Erythroblast (primary cell): ENCODE measurements at regions not wholly inside any gene's neighbourhood (a gene's known extent, or its start where the extent isn't known, plus 50 kb on each side); places are given as distances from the start of the nearest gene placed in this dataset.

Experiments used
- GATA1 ChIP-seq: IDR thresholded peaks from 2 replicates; pipeline ENCODE4 v1.6.1; 2011; ENCODE audit warnings: low read depth, mild to moderate bottlenecking, control low read depth, low read length, moderate library complexity
- POLR2A ChIP-seq: IDR thresholded peaks from 2 replicates; pipeline ENCODE4 v1.6.1; 2011; ENCODE audit warnings: mild to moderate bottlenecking, low read length

DNA sequence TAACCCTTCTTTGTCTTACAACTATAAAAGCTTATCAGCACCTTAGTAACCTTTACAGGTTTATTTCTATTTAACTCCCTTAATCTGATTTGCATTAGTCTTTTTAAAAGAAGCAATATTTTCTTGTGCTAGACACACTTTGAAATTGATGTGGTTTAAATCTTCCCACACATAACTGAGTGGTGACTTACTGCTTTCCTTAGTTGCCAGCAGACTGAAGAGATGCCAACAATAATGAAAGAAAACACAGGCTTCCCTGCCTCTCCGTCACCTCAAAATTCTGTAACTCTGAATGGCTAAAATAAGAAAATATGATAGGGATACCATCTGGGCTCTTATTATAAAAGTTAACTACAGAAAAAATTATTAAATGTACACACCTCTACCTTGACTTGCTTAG lies 196.8 kb downstream of the PTBP2 start:
- TF ChIP-seq POLR2A (no peak), GATA1 (no peak)
